HCT116 (cell line): ENCODE measurements at regions not wholly inside any gene's neighbourhood (a gene's known extent, or its start where the extent isn't known, plus 50 kb on each side); places are given as distances from the start of the nearest gene placed in this dataset.

ENCODE experiments used
- ATAC-seq: fragments of 200-7000 bp; cut with Tn5 transposase; 2 replicates; pipeline ENCODE4 v1.9.1; 2020; ENCODE audit warnings: mild to moderate bottlenecking, moderate library complexity
- BruUV-seq: library from RNA; stranded (reverse); fragments of 400-500 nt; replicated peaks from 2 replicates; lab custom pipeline; 2021; lab: Mats Ljungman, UMichigan
- CTCF ChIA-PET: fragments of 300-600 bp; sonication (Branson Sonifier 250); formaldehyde crosslinking; loops from one replicate; lab custom pipeline; 2021; ENCODE audit warnings: antibody characterized with exemption; lab: Charles Lee
- POLR2A ChIA-PET: fragments of 300-600, 350-600 bp; sonication (Branson Sonifier 250); formaldehyde crosslinking; loops from one replicate; lab custom pipeline; 2021; ENCODE audit warnings: antibody characterized with exemption; lab: Charles Lee
- RAD21 ChIA-PET, 2 experiments: fragments of 300-600 bp; sonication (Branson Sonifier 250); formaldehyde crosslinking; loops; one replicate each; lab custom pipeline; 2023; ENCODE audit warnings: low total read pairs in 2 of 2; ENCODE audit not compliant: uncharacterized antibody in 2 of 2, unreplicated experiment in 2 of 2, low non-redundant PET in 1 of 2; lab: Charles Lee
- DNase-seq: peaks from one replicate; pipeline ENCODE4 v3.0.0-alpha.2; 2010; ENCODE audit warnings: low read depth, low spot score
- H2AFZ ChIP-seq: fragments of 200-600 bp; shearing (Covaris generic), sonication (generic); 2 replicates; pipeline ENCODE4 v1.6.1; 2017; ENCODE audit warnings: low read depth, mixed run types, mixed read lengths, antibody characterized with exemption, low read length; ENCODE audit not compliant: poor library complexity, severe bottlenecking
- H3K27ac ChIP-seq: 2 replicates; pipeline ENCODE4 v1.5.1; 2012; ENCODE audit warnings: low read depth, low read length
- H3K27me3 ChIP-seq: fragments of 200-600 bp; sonication (generic); 2 replicates; pipeline ENCODE4 v1.6.1; 2016; ENCODE audit warnings: mixed run types, low read length, mixed read lengths; ENCODE audit not compliant: insufficient read depth
- H3K36me3 ChIP-seq, 2 experiments: fragments of 200-500 bp in 1 of 2; fragments of 200-600 bp in 1 of 2; sonication (Bioruptor generic) in 1 of 2; sonication (generic) in 1 of 2; 2 replicates each; pipeline versions ENCODE4 v1.5.1 to v1.6.1; 2014 to 2016; ENCODE audit warnings: low read length in 2 of 2, inconsistent platforms in 1 of 2, mixed read lengths in 1 of 2, mixed run types in 1 of 2; ENCODE audit not compliant: insufficient read depth in 2 of 2, control insufficient read depth in 1 of 2
- H3K4me1 ChIP-seq, 2 experiments: fragments of 200-600 bp in 1 of 2; sonication (generic) in 1 of 2; 2 replicates each; pipeline versions ENCODE4 v1.5.1 to v1.6.1; 2012 to 2017; ENCODE audit warnings: low read length in 2 of 2, inconsistent platforms in 1 of 2, mild to moderate bottlenecking in 1 of 2, mixed read lengths in 1 of 2, mixed run types in 1 of 2, moderate library complexity in 1 of 2; ENCODE audit not compliant: insufficient read depth in 2 of 2, control insufficient read depth in 1 of 2
- H3K4me2 ChIP-seq: fragments of 200-600 bp; sonication (generic); 2 replicates; pipeline ENCODE4 v1.6.1; 2017; ENCODE audit warnings: mixed run types, low read length, mixed read lengths
- H3K4me3 ChIP-seq, 2 experiments: fragments of 200-600 bp in 1 of 2; sonication (generic) in 1 of 2; replicated peaks in 1 of 2; 2 replicates each; pipeline ENCODE4 v1.5.1; 2011 to 2016; ENCODE audit warnings: low read length in 2 of 2, control low read depth in 1 of 2, low read depth in 1 of 2, mild to moderate bottlenecking in 1 of 2, mixed read lengths in 1 of 2, mixed run types in 1 of 2
- H3K79me2 ChIP-seq: fragments of 200-600 bp; sonication (generic); 2 replicates; pipeline ENCODE4 v1.6.1; 2017; ENCODE audit warnings: mild to moderate bottlenecking, mixed run types, low read length, moderate library complexity, mixed read lengths; ENCODE audit not compliant: insufficient read depth
- H3K9ac ChIP-seq: fragments of 200-600 bp; sonication (generic); 2 replicates; pipeline ENCODE4 v1.6.1; 2016; ENCODE audit warnings: low read length, mixed read lengths
- H3K9me2 ChIP-seq: fragments of 200-600 bp; sonication (generic), shearing (Covaris generic); 2 replicates; pipeline ENCODE4 v1.6.1; 2017; ENCODE audit warnings: mixed run types, mild to moderate bottlenecking, moderate library complexity; ENCODE audit not compliant: insufficient read depth
- H3K9me3 ChIP-seq, 2 experiments: fragments of 200-500 bp in 1 of 2; fragments of 200-600 bp in 1 of 2; sonication (Bioruptor generic) in 1 of 2; sonication (generic) in 1 of 2; 2 replicates each; pipeline ENCODE4 v1.6.1; 2014 to 2017; ENCODE audit warnings: low read length in 2 of 2, mixed read lengths in 2 of 2, inconsistent platforms in 1 of 2, low read depth in 1 of 2, mild to moderate bottlenecking in 1 of 2, mixed run types in 1 of 2, moderate library complexity in 1 of 2; ENCODE audit not compliant: control insufficient read depth in 1 of 2, insufficient read depth in 1 of 2
- H4K20me1 ChIP-seq: fragments of 200-600 bp; sonication (generic), shearing (Covaris generic); 2 replicates; pipeline ENCODE4 v1.6.1; 2017; ENCODE audit warnings: mixed run types, mild to moderate bottlenecking, moderate library complexity; ENCODE audit not compliant: insufficient read depth
- ATF3 ChIP-seq: IDR thresholded peaks from 2 replicates; pipeline ENCODE4 v1.6.1; 2012
- CEBPB ChIP-seq: IDR thresholded peaks from 2 replicates; pipeline ENCODE4 v1.6.1; 2012; ENCODE audit warnings: low read depth
- CTCF ChIP-seq, 3 experiments: fragments of 200-600 bp in 1 of 3; sonication (generic) in 1 of 3; IDR thresholded peaks in 2 of 3; conservative IDR thresholded peaks in 1 of 3; 2 replicates each; pipeline ENCODE4 v1.5.1; 2012 to 2017; ENCODE audit warnings: low read depth in 2 of 3, low read length in 2 of 3, antibody characterized with exemption in 1 of 3, borderline replicate concordance in 1 of 3, control low read depth in 1 of 3, mild to moderate bottlenecking in 1 of 3, mixed read lengths in 1 of 3, mixed run types in 1 of 3, moderate library complexity in 1 of 3; ENCODE audit not compliant: insufficient read depth in 1 of 3
- EGR1 ChIP-seq: IDR thresholded peaks from 2 replicates; pipeline ENCODE4 v1.6.1; 2012; ENCODE audit warnings: low read depth
- ELF1 ChIP-seq: IDR thresholded peaks from 2 replicates; pipeline ENCODE4 v1.6.1; 2012; ENCODE audit warnings: low read depth, borderline replicate concordance
- EZH2phosphoT487 ChIP-seq: fragments of 200-600 bp; IDR thresholded peaks from 2 replicates; pipeline ENCODE4 v1.6.1; 2018; ENCODE audit warnings: antibody characterized with exemption, borderline replicate concordance
- FOSL1 ChIP-seq: IDR thresholded peaks from 2 replicates; pipeline ENCODE4 v1.6.1; 2012; ENCODE audit warnings: low read depth
- JUND ChIP-seq: IDR thresholded peaks from 2 replicates; pipeline ENCODE4 v1.6.1; 2012
- MAX ChIP-seq: IDR thresholded peaks from 2 replicates; pipeline ENCODE4 v1.6.1; 2012
- POLR2A ChIP-seq: IDR thresholded peaks from 2 replicates; pipeline ENCODE4 v1.7.0; 2011; ENCODE audit warnings: borderline replicate concordance; ENCODE audit not compliant: insufficient read depth, insufficient read length; ENCODE audit errors: extremely low read depth
- RAD21 ChIP-seq: IDR thresholded peaks from 2 replicates; pipeline ENCODE4 v1.6.1; 2012; ENCODE audit warnings: low read depth, mild to moderate bottlenecking
- REST ChIP-seq: IDR thresholded peaks from 2 replicates; pipeline ENCODE4 v1.6.1; 2012; ENCODE audit warnings: low read depth
- SIN3A ChIP-seq: IDR thresholded peaks from 2 replicates; pipeline ENCODE4 v1.6.1; 2012; ENCODE audit warnings: low read depth
- SP1 ChIP-seq: IDR thresholded peaks from 2 replicates; pipeline ENCODE4 v1.6.1; 2012; ENCODE audit warnings: low read depth
- ZBTB33 ChIP-seq: IDR thresholded peaks from 2 replicates; pipeline ENCODE4 v1.6.1; 2011; ENCODE audit warnings: mild to moderate bottlenecking, low read length, moderate library complexity; ENCODE audit not compliant: insufficient replicate concordance; ENCODE audit errors: extremely low read depth
- ZNF274 ChIP-seq: fragments of 200-500 bp; sonication (Bioruptor generic); IDR thresholded peaks from 2 replicates; pipeline ENCODE4 v1.6.1; 2014; ENCODE audit warnings: mild to moderate bottlenecking, low read depth, low read length, inconsistent platforms
- intact Hi-C: fragments of 100-400 bp; cut with micrococcal nuclease; formaldehyde crosslinking; loops from 2 replicates; pipeline ENCODE4 v1.10.0; 2022

- POLR2A ChIA-PET, result no interaction called here
- TF ChIP-seq FOSL1 (no peak), EGR1 (no peak), MAX (no peak), CTCF (IDR thresholded peaks at IDR 0.05 in 2 of 3, conservative IDR thresholded peaks at IDR 0.05 in 1 of 3; ENCODE audit: borderline replicate concordance in 1 of 3, insufficient read depth in 1 of 3, low read depth in 2 of 3, low read length in 2 of 3) (no peak), ZBTB33 (no peak), ELF1 (no peak), ATF3 (no peak), RAD21 (no peak), SIN3A (no peak), POLR2A (no peak), REST (no peak), CEBPB (no peak), ZNF274 (no peak), SP1 (no peak), JUND (no peak), EZH2phosphoT487 (no peak)
- intact Hi-C loops, result no loop called here
Observed at GRCh38 chr4:110944501-110944900, 321.6 kb upstream of the PITX2 start.

More at GRCh38 chr4:110944501-110944900, 321.6 kb upstream of the PITX2 start:
- Histone ChIP-seq H2AFZ (no peak overlapping the region), H3K9me3 (no peaks in the 10 kb centered on the region), H3K4me2 (no peak overlapping the region), H3K36me3 (no peaks in the 10 kb centered on the region), H3K9ac (no peak overlapping the region), H3K79me2 (no peaks in the 10 kb centered on the region), H3K27ac (no peak overlapping the region), H3K4me3 (no peak overlapping the region), H3K4me1 (no peaks in the 10 kb centered on the region), H3K9me2 (no peaks in the 10 kb centered on the region; the same call in 1 of the 2 replicates), H3K27me3 (no peaks in the 10 kb centered on the region), H4K20me1 (no peaks in the 10 kb centered on the region)
- DNase-seq, result no peak
- CTCF ChIA-PET, result no interaction called here
- no peak for ATAC-seq
- no TSS peak for BruUV-seq
- RAD21 ChIA-PET, result no interaction called here
